Neuronal stem cell (in vitro differentiated cells): ENCODE measurements at regions not wholly inside any gene's neighbourhood (a gene's known extent, or its start where the extent isn't known, plus 50 kb on each side); places are given as distances from the start of the nearest gene placed in this dataset.

Experiments
- DNase-seq: peaks from one replicate; pipeline ENCODE4 v3.0.0-alpha.2; 2013; ENCODE audit warnings: low spot score
- H2AFZ ChIP-seq: one replicate; pipeline ENCODE4 v1.6.1; 2013; ENCODE audit warnings: mild to moderate bottlenecking, low read length, inconsistent platforms
- H2AK5ac ChIP-seq: 2 replicates; pipeline ENCODE4 v1.6.1; 2013; ENCODE audit warnings: low read depth, mild to moderate bottlenecking, inconsistent platforms, low read length, moderate library complexity, mixed read lengths
- H2BK120ac ChIP-seq: 2 replicates; pipeline ENCODE4 v1.6.1; 2013; ENCODE audit warnings: low read depth, mild to moderate bottlenecking, inconsistent platforms, low read length, moderate library complexity, mixed read lengths
- H2BK12ac ChIP-seq: one replicate; pipeline ENCODE4 v1.6.1; 2013; ENCODE audit warnings: low read length, inconsistent platforms
- H2BK15ac ChIP-seq: 2 replicates; pipeline ENCODE4 v1.6.1; 2013; ENCODE audit warnings: mild to moderate bottlenecking, low read length, inconsistent platforms, mixed read lengths
- H2BK5ac ChIP-seq: one replicate; pipeline ENCODE4 v1.6.1; 2013; ENCODE audit warnings: inconsistent platforms, mild to moderate bottlenecking, low read length, moderate library complexity
- H3K14ac ChIP-seq: one replicate; pipeline ENCODE4 v1.6.1; 2013; ENCODE audit warnings: low read length, inconsistent platforms
- H3K18ac ChIP-seq: 2 replicates; pipeline ENCODE4 v1.6.1; 2013; ENCODE audit warnings: low read length, inconsistent platforms
- H3K23ac ChIP-seq: 2 replicates; pipeline ENCODE4 v1.6.1; 2013; ENCODE audit warnings: low read depth, mild to moderate bottlenecking, mixed read lengths, low read length, inconsistent platforms; ENCODE audit not compliant: poor library complexity
- H3K27ac ChIP-seq: replicated peaks from 3 replicates; pipeline ENCODE4 v1.5.1; 2013; ENCODE audit warnings: low read length, inconsistent platforms
- H3K27me3 ChIP-seq, 3 experiments: 2 replicates each; pipeline ENCODE4 v1.6.1; 2013; ENCODE audit warnings: low read length in 3 of 3, mild to moderate bottlenecking in 2 of 3, inconsistent platforms in 1 of 3, low read depth in 1 of 3, mixed read lengths in 1 of 3, moderate library complexity in 1 of 3; ENCODE audit not compliant: control insufficient read depth in 3 of 3, insufficient read depth in 3 of 3
- H3K36me3 ChIP-seq, 2 donors: replicated peaks in 1 of 2; 2 replicates each; pipeline ENCODE4 v1.6.1; 2013; ENCODE audit warnings: low read length in 2 of 2; ENCODE audit not compliant: control insufficient read depth in 2 of 2, insufficient read depth in 2 of 2
- H3K4ac ChIP-seq: 2 replicates; pipeline ENCODE4 v1.6.1; 2013; ENCODE audit warnings: inconsistent platforms, mild to moderate bottlenecking, low read length, moderate library complexity
- H3K4me1 ChIP-seq, 2 donors: 1 replicate in 1 of 2; 2 replicates in 1 of 2; pipeline ENCODE4 v1.6.1; 2013; ENCODE audit warnings: low read length in 2 of 2, low read depth in 1 of 2; ENCODE audit not compliant: control insufficient read depth in 2 of 2, insufficient read depth in 1 of 2
- H3K4me2 ChIP-seq: one replicate; pipeline ENCODE4 v1.6.1; 2013; ENCODE audit warnings: mild to moderate bottlenecking, low read length, inconsistent platforms; ENCODE audit not compliant: insufficient read depth, poor library complexity, severe bottlenecking
- H3K4me3 ChIP-seq, 2 donors: 2 replicates each; pipeline ENCODE4 v1.5.1; 2013; ENCODE audit warnings: low read length in 2 of 2, mild to moderate bottlenecking in 2 of 2, inconsistent platforms in 1 of 2, moderate library complexity in 1 of 2
- H3K79me1 ChIP-seq: one replicate; pipeline ENCODE4 v1.6.1; 2013; ENCODE audit warnings: low read depth, mild to moderate bottlenecking, inconsistent platforms, low read length, moderate library complexity
- H3K9ac ChIP-seq: one replicate; pipeline ENCODE4 v1.6.1; 2013; ENCODE audit warnings: mild to moderate bottlenecking, low read depth, low read length, inconsistent platforms; ENCODE audit not compliant: poor library complexity
- H3K9me3 ChIP-seq, 2 donors: replicated peaks in 1 of 2; 2 replicates each; pipeline versions ENCODE3 to v1.6.1; 2013; ENCODE audit warnings: low read length in 2 of 2, mild to moderate bottlenecking in 2 of 2, inconsistent platforms in 1 of 2, low read depth in 1 of 2, mixed read lengths in 1 of 2, moderate library complexity in 1 of 2; ENCODE audit not compliant: control insufficient read depth in 2 of 2, insufficient read depth in 1 of 2
- H4K8ac ChIP-seq: one replicate; pipeline ENCODE4 v1.6.1; 2013; ENCODE audit warnings: low read depth, mild to moderate bottlenecking, inconsistent platforms, low read length, moderate library complexity
- H4K91ac ChIP-seq: one replicate; pipeline ENCODE4 v1.6.1; 2013; ENCODE audit warnings: low read length, low read depth, mild to moderate bottlenecking, inconsistent platforms; ENCODE audit not compliant: poor library complexity
- WGBS, 2 donors: extraction: QIAGEN DNeasy Blood & Tissue Kit; methylation state at CpG; one replicate each; pipeline ENCODE4 v1.1.7; 2013; ENCODE audit warnings: missing lambda C conversion rate in 2 of 2, mixed read lengths in 1 of 2; ENCODE audit not compliant: insufficient read length in 2 of 2, insufficient replicate concordance in 1 of 2; ENCODE audit errors: extremely low coverage in 2 of 2; 5-methylcytosine and 5-hydroxymethylcytosine counted together

DNA sequence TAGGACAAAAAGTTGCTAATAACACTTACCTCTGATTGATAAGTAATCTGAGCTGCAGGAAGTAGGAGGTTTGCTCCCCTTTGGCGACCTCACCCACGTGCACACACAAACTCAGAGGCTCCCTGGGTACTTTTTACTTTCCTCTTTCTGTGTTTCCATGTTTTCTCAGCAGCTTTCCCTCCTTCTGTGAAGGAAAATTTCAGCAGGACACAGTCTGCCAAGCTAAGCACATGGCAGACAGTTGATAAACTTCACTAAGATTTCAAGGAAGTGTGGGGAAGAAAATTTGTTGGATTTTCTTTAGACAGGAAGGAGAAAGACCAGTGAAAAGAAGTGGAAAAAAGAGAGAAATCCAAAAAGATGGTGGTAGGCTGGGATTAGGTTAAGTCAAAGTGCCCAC, 215.5 kb upstream of the ARG1 start:
- H3K27me3 ChIP-seq: no peaks in the 10 kb centered on the region
- H2AK5ac ChIP-seq: no peak overlapping the region
- no peak overlapping the region for H2BK12ac ChIP-seq
- H2AFZ ChIP-seq: no peak overlapping the region
- H2BK15ac ChIP-seq: no peak overlapping the region
- no peak overlapping the region for H4K91ac ChIP-seq
- no peak overlapping the region for H3K4me3 ChIP-seq
- no peak for DNase-seq
- no peak overlapping the region for H3K23ac ChIP-seq
- H3K27ac ChIP-seq: no peak overlapping the region
- no peak overlapping the region for H4K8ac ChIP-seq
- no peak overlapping the region for H3K18ac ChIP-seq
- peaks cover 0 to 4% of the 10 kb centered on the region in 2 donors for H3K9me3 ChIP-seq
- H3K9ac ChIP-seq: no peak overlapping the region
- H3K36me3 ChIP-seq: peaks cover 0 to 2% of the 10 kb centered on the region in 2 donors
- H3K4me1 ChIP-seq: no peaks in the 10 kb centered on the region
- H2BK5ac ChIP-seq: no peak overlapping the region
- no peak overlapping the region for H2BK120ac ChIP-seq
- no peak overlapping the region for H3K4ac ChIP-seq
- H3K79me1 ChIP-seq: no peaks in the 10 kb centered on the region
- no peak overlapping the region for H3K4me2 ChIP-seq
- WGBS, 2 donors: no CpG with 5 or more reads among the region's 2 CpGs
- no peak overlapping the region for H3K14ac ChIP-seq

DNA sequence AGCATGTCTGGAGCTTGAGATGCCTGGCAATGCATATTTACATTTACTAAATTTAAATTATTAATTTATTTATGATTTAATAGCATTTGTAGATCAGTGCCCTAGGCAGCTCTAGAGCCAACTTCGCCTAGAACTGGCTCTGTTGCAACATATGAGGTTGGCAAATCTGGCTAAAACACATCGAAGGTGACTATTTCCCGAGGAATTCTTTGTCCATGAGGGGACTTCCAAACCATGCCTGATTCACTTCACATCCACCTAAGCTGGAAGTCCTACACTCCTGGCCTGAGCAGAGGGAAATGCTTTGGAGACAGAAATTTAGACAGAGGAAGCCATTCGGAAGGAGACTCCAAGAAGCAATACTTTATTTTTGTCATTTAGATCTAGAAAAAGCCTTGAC, 211.0 kb upstream of the ARG1 start:
- Histone ChIP-seq H3K4me2 (no peak overlapping the region), H3K27me3 (no peaks in the 10 kb centered on the region), H2AFZ (no peak overlapping the region), H2BK15ac (no peak overlapping the region), H4K8ac (no peak overlapping the region), H3K14ac (no peak overlapping the region), H2BK120ac (no peak overlapping the region), H3K4me1 (no peaks in the 10 kb centered on the region), H3K79me1 (no peaks in the 10 kb centered on the region), H3K23ac (no peak overlapping the region), H2BK12ac (no peak overlapping the region), H3K9ac (no peak overlapping the region), H3K27ac (no peak overlapping the region), H3K18ac (no peak overlapping the region), H2BK5ac (no peak overlapping the region), H3K36me3 (no peaks in the 10 kb centered on the region), H2AK5ac (no peak overlapping the region), H3K4me3 (no peak overlapping the region), H4K91ac (no peak overlapping the region), H3K4ac (no peak overlapping the region), H3K9me3 (no peaks in the 10 kb centered on the region)
- DNase-seq: no peak
- WGBS, 2 donors: no CpG with 5 or more reads among the region's 4 CpGs

DNA sequence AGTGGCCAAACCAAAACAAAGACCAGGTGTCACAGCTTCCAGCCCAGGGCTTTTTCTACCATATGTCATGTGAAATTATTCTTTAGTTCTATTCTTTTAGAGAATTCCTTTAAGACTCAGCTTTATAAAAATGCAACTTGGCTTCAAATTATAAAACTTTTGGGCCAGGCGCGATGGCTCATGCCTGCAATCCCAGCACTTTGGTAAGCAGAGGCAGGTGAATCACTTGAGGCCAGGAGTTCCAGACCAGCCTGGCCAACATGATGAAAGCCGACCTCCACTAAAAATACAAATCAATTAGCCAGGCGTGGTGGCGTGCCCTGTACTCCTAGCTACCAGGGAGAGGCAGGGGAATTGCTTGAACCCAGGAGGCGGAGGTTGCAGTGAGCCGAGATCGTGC, 210.3 kb upstream of the ARG1 start:
- no CpG with 5 or more reads among the region's 8 CpGs for WGBS, 2 donors
- no peak for DNase-seq

DNA sequence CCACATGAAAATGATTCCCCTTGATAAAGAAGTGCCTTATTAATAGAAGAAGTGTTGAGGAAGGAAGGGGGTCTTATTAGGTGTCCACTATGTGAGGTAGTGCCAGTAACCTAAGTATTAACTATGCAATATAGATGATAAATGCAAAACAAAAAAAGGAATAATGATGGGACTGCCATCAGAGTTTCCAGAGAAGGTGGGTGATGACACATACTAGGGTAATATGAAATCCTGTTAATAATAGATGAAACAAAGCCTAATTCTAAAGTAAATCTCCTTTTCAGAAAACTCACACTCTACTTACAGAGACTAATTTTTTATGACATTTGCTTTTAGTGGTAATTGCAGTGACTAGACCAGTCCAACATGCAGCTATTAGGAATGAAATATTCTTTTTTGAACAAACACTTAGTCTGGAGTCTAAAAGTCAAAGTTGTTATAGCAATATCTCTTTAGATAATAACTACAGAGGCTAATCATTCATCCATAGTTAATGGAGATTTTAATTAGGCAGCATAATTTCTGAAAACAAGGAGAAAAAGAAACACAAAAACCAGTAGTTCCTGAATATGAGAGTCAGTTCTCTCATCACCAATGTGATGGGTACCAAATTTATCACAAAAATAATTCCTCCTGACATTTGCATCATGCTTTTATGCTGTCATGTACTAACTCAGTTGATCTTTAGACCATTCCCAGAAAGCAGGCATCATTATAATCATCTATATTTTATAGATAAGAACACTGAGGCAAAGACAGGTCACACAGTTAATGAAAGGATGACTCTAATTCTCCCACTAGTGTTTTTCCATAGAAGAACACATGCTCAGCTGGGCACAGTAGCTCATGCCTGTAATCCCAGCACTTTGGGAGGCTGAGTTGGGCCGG, 208.8 kb upstream of the ARG1 start:
- Histone ChIP-seq H2BK5ac (no peak overlapping the region), H2BK15ac (no peak overlapping the region), H3K4me2 (no peak overlapping the region), H3K27ac (no peak overlapping the region), H4K91ac (no peak overlapping the region), H3K9ac (no peak overlapping the region), H3K23ac (no peak overlapping the region), H2AFZ (no peak overlapping the region), H3K4me1 (peaks cover 3 to 6% of the 10 kb centered on the region in 2 donors), H3K36me3 (no peaks in the 10 kb centered on the region), H2BK120ac (no peak overlapping the region), H3K9me3 (no peaks in the 10 kb centered on the region), H3K4me3 (no peak overlapping the region), H3K4ac (no peak overlapping the region), H3K27me3 (no peaks in the 10 kb centered on the region), H3K79me1 (no peaks in the 10 kb centered on the region), H3K14ac (no peak overlapping the region), H4K8ac (no peak overlapping the region), H2AK5ac (no peak overlapping the region), H2BK12ac (no peak overlapping the region), H3K18ac (no peak overlapping the region)
- no peak for DNase-seq
- no CpG with 5 or more reads among the region's 1 CpG for WGBS, 2 donors

More for the DNA sequence above, 210.3 kb upstream of the ARG1 start:
- H3K9ac ChIP-seq: no peak overlapping the region
- no peak overlapping the region for H2BK5ac ChIP-seq
- no peak overlapping the region for H3K4ac ChIP-seq
- H2BK15ac ChIP-seq: no peak overlapping the region
- H3K36me3 ChIP-seq: no peaks in the 10 kb centered on the region
- no peak overlapping the region for H3K4me3 ChIP-seq
- no peak overlapping the region for H3K4me2 ChIP-seq
- no peak overlapping the region for H3K14ac ChIP-seq
- H3K9me3 ChIP-seq: no peaks in the 10 kb centered on the region
- H2AK5ac ChIP-seq: no peak overlapping the region
- no peak overlapping the region for H2BK120ac ChIP-seq
- no peak overlapping the region for H4K91ac ChIP-seq
- no peak overlapping the region for H3K18ac ChIP-seq
- no peak overlapping the region for H3K27ac ChIP-seq
- H2AFZ ChIP-seq: no peak overlapping the region
- no peak overlapping the region for H4K8ac ChIP-seq
- H3K23ac ChIP-seq: no peak overlapping the region
- no peak overlapping the region for H2BK12ac ChIP-seq
- no peaks in the 10 kb centered on the region for H3K4me1 ChIP-seq
- no peaks in the 10 kb centered on the region for H3K79me1 ChIP-seq
- no peaks in the 10 kb centered on the region for H3K27me3 ChIP-seq
